DMS114 treated with DMSO at 0.1 percent for 48 hours (cell line): ENCODE measurements at regions not wholly inside any gene's neighbourhood (a gene's known extent, or its start where the extent isn't known, plus 50 kb on each side); places are given as distances from the start of the nearest gene placed in this dataset.

Experiments used
- DNase-seq: peaks from one replicate; lab custom pipeline; 2025; ENCODE audit not compliant: unreplicated experiment; lab: John Stamatoyannopoulos, UW

GRCh38 chr4:125140966-125141495 is 173.7 kb upstream of the FAT4 start:
- no peak for DNase-seq

- DNase-seq: no peak
Observed at GRCh38 chr4:125135652-125136051, 179.1 kb upstream of the FAT4 start.

DNA sequence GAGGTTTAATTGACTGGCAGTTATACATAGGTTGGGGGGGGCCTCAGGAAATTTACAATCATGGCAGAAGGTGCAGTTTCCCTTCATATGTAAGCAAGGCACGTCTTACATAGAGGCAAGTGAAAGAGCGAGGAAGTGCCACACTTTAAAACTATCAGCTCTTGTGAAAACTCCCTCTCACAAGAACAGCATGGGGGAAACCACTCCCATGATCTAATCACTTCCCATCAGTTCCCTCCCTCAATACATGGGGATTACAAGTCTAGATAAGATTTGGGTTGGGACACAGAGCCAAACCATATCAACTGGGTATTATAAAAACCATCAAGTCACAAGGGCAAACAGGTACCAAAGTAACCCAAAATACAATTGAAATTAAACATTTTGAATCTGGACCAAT is 182.0 kb upstream of the FAT4 start:
- DNase-seq: no peak

- no peak for DNase-seq
Observed at GRCh38 chr4:125131891-125132680, 182.7 kb upstream of the FAT4 start.

DNA sequence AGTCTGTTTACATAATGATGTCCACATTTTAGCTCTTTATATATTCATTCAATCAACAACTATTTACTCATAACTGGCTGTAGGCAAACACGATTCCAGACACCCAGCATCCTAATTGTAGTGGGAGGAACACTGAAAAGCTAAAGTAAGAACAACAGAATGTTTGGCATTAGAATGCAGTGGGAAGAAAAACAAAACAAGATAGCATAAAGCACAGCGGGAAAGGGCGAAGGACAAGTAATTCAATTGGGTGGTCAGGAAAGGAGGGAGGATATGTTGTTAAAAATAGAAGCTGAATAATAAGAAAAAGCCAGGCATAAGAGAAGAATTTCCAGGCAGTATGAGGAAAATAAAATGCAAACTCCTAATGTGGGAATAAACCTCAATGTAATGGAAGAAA is 189.5 kb upstream of the FAT4 start:
- DNase-seq: no peak

- DNase-seq: no peak
Observed at GRCh38 chr4:125123570-125124109, 191.1 kb upstream of the FAT4 start.

- no peak for DNase-seq
Observed at GRCh38 chr4:125121581-125121980, 193.2 kb upstream of the FAT4 start.

DNA sequence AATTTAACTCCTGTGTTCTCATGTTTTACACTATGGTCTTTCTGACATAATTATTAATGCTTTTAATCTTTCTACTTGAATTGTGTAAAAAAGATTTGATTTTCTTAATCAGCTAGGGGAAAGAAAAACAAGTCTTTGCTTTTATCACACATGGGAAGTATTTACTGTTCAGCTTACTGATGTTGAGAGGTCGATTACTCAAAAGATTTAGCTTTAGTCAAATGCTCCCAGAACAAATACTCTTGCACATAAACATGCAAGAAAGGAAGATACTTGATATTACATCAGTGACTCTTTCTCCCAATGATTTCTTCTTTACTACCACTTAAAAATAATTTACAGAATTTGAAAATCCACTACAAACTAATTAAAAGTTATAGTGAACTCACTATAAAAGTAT is 198.3 kb upstream of the FAT4 start:
- no peak for DNase-seq

GRCh38 chr4:125115941-125116340 is 198.8 kb upstream of the FAT4 start:
- no peak for DNase-seq

GRCh38 chr4:125115476-125115875 is 199.3 kb upstream of the FAT4 start:
- DNase-seq: no peak

GRCh38 chr4:125112536-125112935 is 202.2 kb upstream of the FAT4 start:
- no peak for DNase-seq

DNA sequence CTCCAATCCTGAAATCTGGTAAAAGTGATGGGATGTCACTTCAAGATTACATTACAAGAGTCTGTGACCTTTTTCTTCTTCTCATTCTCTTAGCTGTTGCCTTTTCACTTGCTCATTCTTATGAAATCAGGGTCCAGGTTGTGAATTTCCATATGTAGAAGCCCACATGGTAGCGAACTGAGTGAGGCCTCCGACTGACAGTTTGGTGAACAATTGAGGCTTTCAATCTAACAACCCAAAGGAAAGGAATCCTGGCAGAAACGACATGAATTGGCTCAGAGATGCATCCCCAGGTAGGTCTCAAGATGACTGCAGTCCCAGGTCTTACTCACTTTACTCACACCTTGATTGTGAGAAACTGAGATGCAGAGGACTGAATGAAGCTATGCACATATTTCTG is 203.4 kb upstream of the FAT4 start:
- DNase-seq: no peak

DNA sequence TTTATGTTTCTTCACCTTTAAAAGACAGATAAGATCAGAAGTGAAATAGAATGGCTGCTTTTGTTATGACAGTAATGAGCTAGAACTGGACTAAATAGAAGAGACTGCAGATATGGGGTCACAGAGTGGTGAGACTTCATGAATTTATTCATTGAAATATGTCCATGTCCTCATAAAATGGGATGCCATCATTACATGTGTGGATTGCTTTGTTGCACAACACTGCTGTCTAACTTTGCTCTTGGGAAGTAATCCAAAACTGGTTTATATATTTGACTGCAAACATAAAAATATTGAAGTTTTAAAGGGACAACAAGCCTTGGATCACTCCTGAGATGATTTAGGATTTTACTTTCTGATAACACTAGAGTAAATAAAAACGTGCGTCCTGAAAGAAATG is 209.2 kb upstream of the FAT4 start:
- no peak for DNase-seq

GRCh38 chr4:125104616-125105015 is 210.1 kb upstream of the FAT4 start:
- DNase-seq: no peak

GRCh38 chr4:125101719-125102118 is 213.0 kb upstream of the FAT4 start:
- DNase-seq: no peak

GRCh38 chr4:125097729-125098128 is 217.0 kb upstream of the FAT4 start:
- DNase-seq: no peak

GRCh38 chr4:125096662-125097061 is 218.1 kb upstream of the FAT4 start:
- DNase-seq: no peak

DNA sequence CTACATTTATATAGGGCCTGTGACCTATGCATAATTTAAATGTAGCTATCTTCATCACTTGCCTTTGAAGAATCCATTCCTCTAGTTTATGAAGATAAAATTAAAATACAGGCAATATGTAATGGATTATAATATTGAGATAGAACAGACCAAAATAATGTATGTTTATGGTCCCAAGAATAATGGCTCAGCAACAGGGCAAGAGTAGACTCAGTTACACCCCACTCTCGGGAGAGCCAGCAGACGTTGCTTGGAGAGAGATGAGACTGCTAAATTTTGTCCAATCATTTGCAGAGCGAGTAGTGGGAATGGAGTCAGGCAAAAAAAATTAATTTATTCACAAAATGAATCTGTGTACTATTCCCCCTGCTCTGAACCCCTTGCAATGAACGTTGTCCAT is 223.2 kb upstream of the FAT4 start:
- no peak for DNase-seq

GRCh38 chr4:125091101-125091500 is 223.7 kb upstream of the FAT4 start:
- DNase-seq: no peak

DNA sequence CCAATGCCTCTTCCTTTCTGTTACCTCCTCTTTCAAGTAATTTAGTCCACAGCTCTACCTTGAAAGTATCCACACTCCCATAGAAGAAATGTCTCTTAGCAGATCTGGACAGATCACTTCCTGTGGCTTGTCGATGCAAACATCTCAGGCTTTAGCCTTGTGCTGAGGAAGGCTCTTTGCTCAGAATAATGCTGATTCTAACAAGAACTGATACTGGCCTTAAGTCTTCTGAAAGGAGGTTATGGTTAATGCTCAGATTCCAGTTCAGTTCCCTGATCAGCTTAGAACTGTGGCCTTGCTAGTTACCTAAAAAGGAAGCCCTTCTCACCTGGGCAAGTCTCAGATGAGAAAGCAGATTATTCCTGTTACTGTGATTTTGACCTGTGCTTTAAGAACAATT is 230.1 kb upstream of the FAT4 start:
- DNase-seq: no peak

- DNase-seq: no peak
Observed at GRCh38 chr4:125082729-125083417, 231.9 kb upstream of the FAT4 start.

DNA sequence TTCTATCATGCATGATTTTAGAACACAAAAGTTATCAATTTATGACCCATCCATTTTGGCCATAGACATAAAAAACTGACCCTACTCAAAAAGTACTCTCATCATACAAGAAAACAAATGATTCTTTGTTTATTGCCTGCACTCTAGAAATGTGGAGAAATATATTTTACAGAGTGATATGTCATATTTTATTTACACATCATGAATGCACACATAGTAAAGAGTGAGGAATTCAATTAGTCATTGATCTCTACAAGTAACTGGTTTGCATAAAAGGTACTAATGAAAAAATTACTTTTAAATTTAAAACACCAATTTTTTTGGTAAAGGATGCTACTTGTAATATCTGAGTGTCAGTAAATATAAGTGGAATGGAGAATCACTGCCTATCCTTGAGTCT is 242.5 kb upstream of the FAT4 start:
- no peak for DNase-seq
